ENCODE measurements at regions not wholly inside any gene's neighbourhood (a gene's known extent, or its start where the extent isn't known, plus 50 kb on each side); places are given as distances from the start of the nearest gene placed in this dataset.

DNA sequence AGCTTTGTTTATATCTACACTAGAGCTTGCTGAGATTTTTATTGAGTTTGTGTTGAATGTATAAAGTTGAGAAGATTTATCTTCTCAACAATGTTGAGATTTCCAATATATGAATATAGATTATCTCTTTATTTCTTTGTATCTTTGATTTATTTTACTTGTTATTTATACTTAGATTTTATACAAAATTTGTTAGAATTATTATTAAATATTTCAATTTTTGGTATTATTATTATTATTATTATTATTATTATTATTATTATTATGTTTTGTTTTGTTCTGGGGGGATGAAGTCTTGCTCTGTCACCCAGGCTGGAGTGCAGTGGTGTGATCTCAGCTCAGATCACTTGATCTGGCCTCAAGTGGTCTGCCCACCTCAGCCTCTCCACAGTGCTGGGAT is 322.5 kb downstream of the PPARGC1A start:
- TF ChIP-seq, protein P1, sequence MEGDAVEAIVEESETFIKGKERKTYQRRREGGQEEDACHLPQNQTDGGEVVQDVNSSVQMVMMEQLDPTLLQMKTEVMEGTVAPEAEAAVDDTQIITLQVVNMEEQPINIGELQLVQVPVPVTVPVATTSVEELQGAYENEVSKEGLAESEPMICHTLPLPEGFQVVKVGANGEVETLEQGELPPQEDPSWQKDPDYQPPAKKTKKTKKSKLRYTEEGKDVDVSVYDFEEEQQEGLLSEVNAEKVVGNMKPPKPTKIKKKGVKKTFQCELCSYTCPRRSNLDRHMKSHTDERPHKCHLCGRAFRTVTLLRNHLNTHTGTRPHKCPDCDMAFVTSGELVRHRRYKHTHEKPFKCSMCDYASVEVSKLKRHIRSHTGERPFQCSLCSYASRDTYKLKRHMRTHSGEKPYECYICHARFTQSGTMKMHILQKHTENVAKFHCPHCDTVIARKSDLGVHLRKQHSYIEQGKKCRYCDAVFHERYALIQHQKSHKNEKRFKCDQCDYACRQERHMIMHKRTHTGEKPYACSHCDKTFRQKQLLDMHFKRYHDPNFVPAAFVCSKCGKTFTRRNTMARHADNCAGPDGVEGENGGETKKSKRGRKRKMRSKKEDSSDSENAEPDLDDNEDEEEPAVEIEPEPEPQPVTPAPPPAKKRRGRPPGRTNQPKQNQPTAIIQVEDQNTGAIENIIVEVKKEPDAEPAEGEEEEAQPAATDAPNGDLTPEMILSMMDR (IDR thresholded peaks at IDR 0.05) = no peak
- no peak for TF ChIP-seq POLR2A (IDR thresholded peaks at IDR 0.05)
